GM12864 (cell line): ENCODE measurements at regions not wholly inside any gene's neighbourhood (a gene's known extent, or its start where the extent isn't known, plus 50 kb on each side); places are given as distances from the start of the nearest gene placed in this dataset.

ENCODE experiments used
- DNase-seq: peaks from one replicate; pipeline ENCODE4 v3.0.0-alpha.2; 2011; ENCODE audit warnings: low read depth
- H3K4me3 ChIP-seq: 2 replicates; pipeline ENCODE4 v1.5.1; 2011; ENCODE audit warnings: mild to moderate bottlenecking, low read depth, low read length, control low read depth
- CTCF ChIP-seq: IDR thresholded peaks from 2 replicates; pipeline ENCODE4 v1.5.1; 2011; ENCODE audit warnings: low read depth, mild to moderate bottlenecking, moderate library complexity, low read length, control low read depth, inconsistent platforms; ENCODE audit errors: missing control alignments

GRCh38 chr6:134421501-134421900 lies 103.6 kb upstream of the SGK1 start:
- no peak for TF ChIP-seq CTCF
- DNase-seq, result no peak

GRCh38 chr6:134420614-134421181 lies 102.8 kb upstream of the SGK1 start:
- TF ChIP-seq CTCF, result no peak
- no peak for DNase-seq
- H3K4me3 ChIP-seq, result no peak overlapping the region

More at GRCh38 chr6:134421501-134421900, 103.6 kb upstream of the SGK1 start:
- no peak overlapping the region for H3K4me3 ChIP-seq

GRCh38 chr6:134419716-134420115 lies 101.8 kb upstream of the SGK1 start:
- no peak for DNase-seq
- TF ChIP-seq CTCF, result no peak
- H3K4me3 ChIP-seq, result no peak overlapping the region

- no peak for DNase-seq
These were observed 98.7 kb upstream of the SGK1 start for GRCh38 chr6:134416418-134417154.

GRCh38 chr6:134415656-134416055 lies 97.7 kb upstream of the SGK1 start:
- DNase-seq, result no peak
- TF ChIP-seq CTCF, result no peak
- H3K4me3 ChIP-seq, result no peak overlapping the region

More at GRCh38 chr6:134416418-134417154, 98.7 kb upstream of the SGK1 start:
- TF ChIP-seq CTCF, result no peak
- no peak overlapping the region for H3K4me3 ChIP-seq

- H3K4me3 ChIP-seq, result no peak overlapping the region
- DNase-seq, result no peak
- TF ChIP-seq CTCF, result no peak
These were observed 97.3 kb upstream of the SGK1 start for GRCh38 chr6:134415194-134415593.

GRCh38 chr6:134414793-134415192 lies 96.9 kb upstream of the SGK1 start:
- TF ChIP-seq CTCF, result no peak
- H3K4me3 ChIP-seq, result no peak overlapping the region
- no peak for DNase-seq
